Endothelial cell of umbilical vein (primary cell): ENCODE measurements at regions not wholly inside any gene's neighbourhood (a gene's known extent, or its start where the extent isn't known, plus 50 kb on each side); places are given as distances from the start of the nearest gene placed in this dataset.

Source experiments
- BruUV-seq: library from RNA; stranded (reverse); fragments of 400-500 nt; replicated peaks from 2 replicates; lab custom pipeline; 2021; lab: Mats Ljungman, UMichigan
- CTCF ChIA-PET: fragments of 300-600, 350-600 bp; sonication (Branson Sonifier 250); formaldehyde crosslinking; loops from one replicate; lab custom pipeline; 2021; ENCODE audit warnings: antibody characterized with exemption, inconsistent platforms; lab: Charles Lee
- POLR2A ChIA-PET: fragments of 300-600, 350-600 bp; sonication (Branson Sonifier 250); formaldehyde crosslinking; loops from one replicate; lab custom pipeline; 2021; ENCODE audit warnings: antibody characterized with exemption, inconsistent platforms; lab: Charles Lee
- DNase-seq: peaks from one replicate; pipeline ENCODE4 v3.0.0-alpha.2; 2011; ENCODE audit warnings: low read depth, low spot score
- FAIRE-seq: peaks from 2 replicates; lab custom pipeline; 2011; peaks lifted over from hg19 to GRCh38; lab: Jason Lieb, UNC
- H2AFZ ChIP-seq: 2 replicates; pipeline ENCODE4 v1.6.0; 2012; ENCODE audit warnings: low read depth, low read length, control low read depth, inconsistent platforms
- H3K27ac ChIP-seq: 2 replicates; pipeline ENCODE4 v1.5.1; 2011; ENCODE audit warnings: low read depth, mild to moderate bottlenecking, control low read depth, low read length, moderate library complexity; ENCODE audit not compliant: insufficient read depth
- H3K27me3 ChIP-seq, 2 experiments: 2 replicates each; pipeline versions ENCODE4 v1.6.0 to v1.6.1; 2011; ENCODE audit warnings: low read length in 2 of 2, mixed read lengths in 1 of 2; ENCODE audit not compliant: control insufficient read depth in 2 of 2, insufficient read depth in 2 of 2
- H3K36me3 ChIP-seq, 2 experiments: 2 replicates in 1 of 2; 3 replicates in 1 of 2; pipeline ENCODE4 v1.5.1; 2011; ENCODE audit warnings: low read length in 2 of 2, mild to moderate bottlenecking in 1 of 2, moderate library complexity in 1 of 2; ENCODE audit not compliant: control insufficient read depth in 2 of 2, insufficient read depth in 2 of 2; ENCODE audit errors: extremely low read depth in 1 of 2
- H3K4me1 ChIP-seq: 3 replicates; pipeline ENCODE4 v1.5.1; 2011; ENCODE audit warnings: mild to moderate bottlenecking, low read length; ENCODE audit not compliant: control insufficient read depth, insufficient read depth; ENCODE audit errors: extremely low read depth
- H3K4me2 ChIP-seq: 2 replicates; pipeline ENCODE4 v1.6.1; 2011; ENCODE audit warnings: low read length, control low read depth, mixed read lengths; ENCODE audit not compliant: insufficient read depth
- H3K4me3 ChIP-seq, 3 experiments: fragments of 200-600 bp in 1 of 3; sonication (generic), shearing (Covaris generic) in 1 of 3; replicated peaks in 1 of 3; 2 replicates each; pipeline ENCODE4 v1.5.1; 2011 to 2016; ENCODE audit warnings: control low read depth in 3 of 3, low read length in 3 of 3, mild to moderate bottlenecking in 2 of 3, inconsistent platforms in 1 of 3, low read depth in 1 of 3, moderate library complexity in 1 of 3; ENCODE audit not compliant: insufficient read depth in 1 of 3
- H3K79me2 ChIP-seq: 2 replicates; pipeline ENCODE4 v1.6.0; 2012; ENCODE audit warnings: low read length, inconsistent platforms; ENCODE audit not compliant: control insufficient read depth, insufficient read depth
- H3K9ac ChIP-seq: replicated peaks from 2 replicates; pipeline ENCODE3; 2011; ENCODE audit warnings: low read length, control low read depth; ENCODE audit not compliant: insufficient read depth; ENCODE audit errors: extremely low read depth
- H3K9me1 ChIP-seq: replicated peaks from 3 replicates; pipeline ENCODE4 v1.6.0; 2011; ENCODE audit warnings: mild to moderate bottlenecking, low read length; ENCODE audit not compliant: control insufficient read depth, insufficient read depth; ENCODE audit errors: extremely low read depth
- H3K9me3 ChIP-seq: replicated peaks from 2 replicates; pipeline ENCODE4 v1.5.1; 2012; ENCODE audit warnings: low read length, inconsistent platforms; ENCODE audit not compliant: control insufficient read depth, insufficient read depth
- H4K20me1 ChIP-seq: replicated peaks from 2 replicates; pipeline ENCODE3; 2011; ENCODE audit warnings: mild to moderate bottlenecking, low read length; ENCODE audit not compliant: control insufficient read depth, insufficient read depth; ENCODE audit errors: extremely low read depth
- EZH2 ChIP-seq: IDR thresholded peaks from 2 replicates; pipeline ENCODE4 v1.6.1; 2012; ENCODE audit warnings: borderline replicate concordance, low read depth, mild to moderate bottlenecking, moderate library complexity, low read length, inconsistent platforms; ENCODE audit not compliant: severe bottlenecking
- FOS ChIP-seq: IDR thresholded peaks from 2 replicates; pipeline ENCODE4 v1.6.1; 2011; ENCODE audit warnings: mild to moderate bottlenecking, low read length, moderate library complexity, borderline replicate concordance; ENCODE audit not compliant: insufficient read depth
- GATA2 ChIP-seq: IDR thresholded peaks from 2 replicates; pipeline ENCODE4 v1.7.0; 2011; ENCODE audit warnings: low read depth, mild to moderate bottlenecking, moderate library complexity, mixed read lengths, low read length; ENCODE audit not compliant: insufficient read length, insufficient read depth
- JUN ChIP-seq: IDR thresholded peaks from 2 replicates; pipeline ENCODE4 v1.6.1; 2011; ENCODE audit warnings: borderline replicate concordance, low read depth; ENCODE audit not compliant: insufficient read length, insufficient read depth
- MYC ChIP-seq: IDR thresholded peaks from one replicate; pipeline ENCODE4 v1.6.1; 2011; ENCODE audit warnings: mild to moderate bottlenecking, low read depth, low read length
- POLR2A ChIP-seq: IDR thresholded peaks from 2 replicates; pipeline ENCODE4 v1.6.1; 2012; ENCODE audit warnings: low read depth, mild to moderate bottlenecking, control low read depth, low read length
- POLR2AphosphoS5 ChIP-seq: IDR thresholded peaks from 2 replicates; pipeline ENCODE4 v1.6.1; 2012; ENCODE audit warnings: low read depth, mild to moderate bottlenecking, control low read depth, low read length, moderate library complexity; ENCODE audit not compliant: insufficient read depth
- dilution Hi-C: fragments of 300-500 bp; cut with MboI; formaldehyde crosslinking; loops from one replicate; pipeline ENCODE4 v1.15.0; 2019; ENCODE audit warnings: low sequenced_read_pairs; ENCODE audit not compliant: extremely low pct_ligation_motif_present
- intact Hi-C: fragments of 100-400 bp; cut with micrococcal nuclease; formaldehyde crosslinking; loops from one replicate; pipeline ENCODE4 v1.10.0; 2022
- TF ChIP-seq, protein P1 (sequence below), 2 donors: IDR thresholded peaks; 1 replicate in 1 of 2; 2 replicates in 1 of 2; pipeline ENCODE4 v1.5.1; 2011; ENCODE audit warnings: low read length in 2 of 2, mild to moderate bottlenecking in 2 of 2, moderate library complexity in 2 of 2, control low read depth in 1 of 2, inconsistent platforms in 1 of 2, low read depth in 1 of 2; ENCODE audit not compliant: insufficient read depth in 1 of 2; ENCODE audit errors: extremely low read depth in 1 of 2
- TF ChIP-seq, protein P2 (sequence below): IDR thresholded peaks from 2 replicates; pipeline ENCODE4 v1.6.1; 2011; ENCODE audit not compliant: insufficient read depth, insufficient read length

DNA sequence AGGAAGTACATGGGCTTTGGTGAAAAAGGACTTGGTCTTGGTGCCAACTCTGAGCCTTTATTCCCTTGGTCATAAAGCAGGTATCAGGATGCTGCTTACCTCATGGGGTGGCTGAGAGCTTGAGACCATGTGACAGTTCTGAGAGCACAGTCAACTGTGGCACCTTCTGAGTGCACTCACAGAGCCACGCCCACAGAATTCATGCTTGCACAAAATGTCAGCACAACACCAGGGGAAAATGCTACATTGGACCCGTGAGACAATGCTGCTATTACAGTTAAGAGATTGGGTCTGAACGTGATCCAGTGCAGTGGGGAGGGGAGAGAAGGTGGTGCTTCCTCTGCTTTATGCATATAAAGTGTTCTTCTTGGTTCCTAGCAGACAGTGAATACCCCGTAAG is 79.5 kb upstream of the SPON1 start:
- no peaks in the 10 kb centered on the region for H3K9me1 ChIP-seq
- ChIA-PET CTCF (interaction anchor here (0.7 kb wide), 1 partner anchor 73 kb away, joined by 3 read pairs; no protein-coding TSS in a partner anchor), POLR2A (no interaction called here)
- no peak for FAIRE-seq
- BruUV-seq, result no TSS peak
- H4K20me1 ChIP-seq, result no peaks in the 10 kb centered on the region
- DNase-seq, result no peak
- H3K9me3 ChIP-seq, result no peaks in the 10 kb centered on the region
- no peaks in the 10 kb centered on the region for H3K79me2 ChIP-seq
- no peak overlapping the region for H2AFZ ChIP-seq
- H3K4me2 ChIP-seq, result no peak overlapping the region
- H3K27me3 ChIP-seq, result no peaks in the 10 kb centered on the region
- H3K9ac ChIP-seq, result no peak overlapping the region
- TF ChIP-seq JUN (no peak), FOS (no peak), POLR2AphosphoS5 (no peak), MYC (no peak), GATA2 (no peak), POLR2A (no peak), EZH2 (no peak)
- TF ChIP-seq, protein P1, sequence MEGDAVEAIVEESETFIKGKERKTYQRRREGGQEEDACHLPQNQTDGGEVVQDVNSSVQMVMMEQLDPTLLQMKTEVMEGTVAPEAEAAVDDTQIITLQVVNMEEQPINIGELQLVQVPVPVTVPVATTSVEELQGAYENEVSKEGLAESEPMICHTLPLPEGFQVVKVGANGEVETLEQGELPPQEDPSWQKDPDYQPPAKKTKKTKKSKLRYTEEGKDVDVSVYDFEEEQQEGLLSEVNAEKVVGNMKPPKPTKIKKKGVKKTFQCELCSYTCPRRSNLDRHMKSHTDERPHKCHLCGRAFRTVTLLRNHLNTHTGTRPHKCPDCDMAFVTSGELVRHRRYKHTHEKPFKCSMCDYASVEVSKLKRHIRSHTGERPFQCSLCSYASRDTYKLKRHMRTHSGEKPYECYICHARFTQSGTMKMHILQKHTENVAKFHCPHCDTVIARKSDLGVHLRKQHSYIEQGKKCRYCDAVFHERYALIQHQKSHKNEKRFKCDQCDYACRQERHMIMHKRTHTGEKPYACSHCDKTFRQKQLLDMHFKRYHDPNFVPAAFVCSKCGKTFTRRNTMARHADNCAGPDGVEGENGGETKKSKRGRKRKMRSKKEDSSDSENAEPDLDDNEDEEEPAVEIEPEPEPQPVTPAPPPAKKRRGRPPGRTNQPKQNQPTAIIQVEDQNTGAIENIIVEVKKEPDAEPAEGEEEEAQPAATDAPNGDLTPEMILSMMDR (IDR thresholded peaks at IDR 0.05; ENCODE audit: extremely low read depth in 1 of 2, insufficient read depth in 1 of 2, low read depth in 1 of 2, low read length in 2 of 2), result no peak
- TF ChIP-seq, protein P2, sequence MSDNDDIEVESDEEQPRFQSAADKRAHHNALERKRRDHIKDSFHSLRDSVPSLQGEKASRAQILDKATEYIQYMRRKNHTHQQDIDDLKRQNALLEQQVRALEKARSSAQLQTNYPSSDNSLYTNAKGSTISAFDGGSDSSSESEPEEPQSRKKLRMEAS, result no peak
- no peak overlapping the region for H3K4me3 ChIP-seq
- intact Hi-C loops, result no loop called here
- H3K36me3 ChIP-seq, result no peaks in the 10 kb centered on the region
- no peaks in the 10 kb centered on the region for H3K4me1 ChIP-seq
- H3K27ac ChIP-seq, result no peak overlapping the region
- dilution Hi-C loops, result no loop called here
